ENCODE measurements at regions not wholly inside any gene's neighbourhood (a gene's known extent, or its start where the extent isn't known, plus 50 kb on each side); places are given as distances from the start of the nearest gene placed in this dataset.
A peak's percentile ranks its signal among the peaks of the same experiment; 100 is the strongest.

GRCh38 chr1:90459570-90459969, 257.5 kb downstream of the BARHL2 start:
- Histone ChIP-seq H3K4me3 (ENCODE audit: low read depth, low read length) (no peak overlapping the region), H3K27ac (no peak overlapping the region), H3K36me3 (replicated peaks) (no peaks in the 10 kb centered on the region), H3K27me3 (replicated peaks) (no peaks in the 10 kb centered on the region)
- no peak for DNase-seq
- in situ Hi-C loops (cut with HindIII; ENCODE audit: low pct_ligation_motif_present, low sequenced_read_pairs) = no loop called here
- no peak for TF ChIP-seq CTCF (IDR thresholded peaks at IDR 0.05; ENCODE audit: low read depth, low read length, missing control alignments)

DNA sequence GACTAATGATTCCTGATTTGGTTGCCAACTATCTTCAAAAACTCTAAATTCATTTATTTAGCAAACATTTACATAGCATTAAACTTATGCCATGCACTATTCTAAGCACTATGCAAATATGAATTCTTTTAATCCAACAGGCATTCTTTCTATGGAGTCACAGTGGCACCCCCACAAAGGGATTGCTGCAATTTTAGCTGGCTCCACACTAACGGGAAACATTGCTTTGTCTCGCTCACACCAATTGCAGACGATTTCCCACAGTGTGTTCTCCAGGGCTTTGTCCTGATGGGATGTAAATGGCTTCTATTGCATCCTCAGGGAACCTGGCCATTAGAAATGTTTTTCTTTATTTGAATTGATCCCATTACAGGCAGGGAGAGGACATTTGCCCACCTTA, 259.1 kb downstream of the BARHL2 start:
- H3K27me3 ChIP-seq (replicated peaks) = no peaks in the 10 kb centered on the region
- no peak for DNase-seq
- in situ Hi-C loops (cut with HindIII; ENCODE audit: low pct_ligation_motif_present, low sequenced_read_pairs) = no loop called here
- H3K27ac ChIP-seq = no peak overlapping the region
- TF ChIP-seq CTCF (IDR thresholded peaks at IDR 0.05; ENCODE audit: low read depth, low read length, missing control alignments) = no peak
- no peaks in the 10 kb centered on the region for H3K36me3 ChIP-seq (replicated peaks)
- H3K4me3 ChIP-seq (ENCODE audit: low read depth, low read length) = no peak overlapping the region

DNA sequence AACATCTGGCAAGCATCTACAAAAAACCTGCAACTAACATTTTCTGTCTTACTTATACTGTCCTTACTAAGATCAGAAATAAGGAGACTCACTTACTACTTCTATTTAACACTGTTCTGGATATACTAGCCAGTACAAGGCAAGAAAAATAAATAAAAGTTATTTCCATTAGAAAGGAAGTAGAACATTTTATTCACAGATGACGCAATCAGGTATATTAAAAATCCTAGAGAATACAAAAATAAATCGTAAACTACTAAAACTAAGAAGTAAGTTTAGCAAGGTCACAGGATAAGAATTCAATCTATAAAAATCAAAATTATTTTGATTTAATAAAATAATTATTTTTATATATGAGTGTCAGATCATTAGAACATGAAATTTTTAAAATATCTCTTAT, 264.6 kb downstream of the BARHL2 start:
- TF ChIP-seq CTCF (IDR thresholded peaks at IDR 0.05; ENCODE audit: low read depth, low read length, missing control alignments) = no peak
- Histone ChIP-seq H3K36me3 (replicated peaks) (no peaks in the 10 kb centered on the region), H3K27ac (no peak overlapping the region), H3K4me3 (ENCODE audit: low read depth, low read length) (no peak overlapping the region), H3K27me3 (replicated peaks) (no peaks in the 10 kb centered on the region)
- in situ Hi-C loops (cut with HindIII; ENCODE audit: low pct_ligation_motif_present, low sequenced_read_pairs) = no loop called here
- no peak for DNase-seq

GRCh38 chr1:90443354-90443753, 273.7 kb downstream of the BARHL2 start:
- H3K36me3 ChIP-seq (replicated peaks) = no peaks in the 10 kb centered on the region
- in situ Hi-C loops (cut with HindIII; ENCODE audit: low pct_ligation_motif_present, low sequenced_read_pairs) = no loop called here
- no peak overlapping the region for H3K4me3 ChIP-seq (ENCODE audit: low read depth, low read length)
- no peak for TF ChIP-seq CTCF (IDR thresholded peaks at IDR 0.05; ENCODE audit: low read depth, low read length, missing control alignments)
- H3K27ac ChIP-seq = no peak overlapping the region
- no peaks in the 10 kb centered on the region for H3K27me3 ChIP-seq (replicated peaks)
- no peak for DNase-seq

DNA sequence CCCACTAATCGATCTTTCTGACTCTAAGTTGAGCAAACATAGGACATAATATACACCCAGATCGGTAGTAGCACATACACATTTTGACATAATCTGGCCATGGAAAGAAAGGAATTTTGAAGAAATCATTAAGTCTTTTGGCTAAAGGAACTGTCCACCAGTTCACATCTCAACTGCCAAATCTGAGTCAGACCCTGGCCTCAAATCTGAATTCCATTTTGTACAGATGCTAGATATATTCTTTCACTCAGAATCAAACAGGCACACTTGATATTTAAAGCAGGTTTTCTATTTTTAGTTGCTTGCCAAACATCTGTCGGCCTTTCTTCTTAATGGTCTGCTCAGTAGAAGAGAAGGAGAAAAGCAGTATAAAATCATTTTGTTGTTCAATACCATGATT, 281.8 kb downstream of the BARHL2 start:
- Histone ChIP-seq H3K27me3 (replicated peaks) (no peaks in the 10 kb centered on the region), H3K27ac (no peak overlapping the region), H3K36me3 (replicated peaks) (no peaks in the 10 kb centered on the region), H3K4me3 (ENCODE audit: low read depth, low read length) (no peak overlapping the region)
- TF ChIP-seq CTCF (IDR thresholded peaks at IDR 0.05; ENCODE audit: low read depth, low read length, missing control alignments) = no peak
- DNase-seq = no peak
- in situ Hi-C loops (cut with HindIII; ENCODE audit: low pct_ligation_motif_present, low sequenced_read_pairs) = no loop called here

GRCh38 chr1:90434460-90434859, 282.6 kb downstream of the BARHL2 start:
- Histone ChIP-seq H3K4me3 (ENCODE audit: low read depth, low read length) (no peak overlapping the region), H3K36me3 (replicated peaks) (no peaks in the 10 kb centered on the region), H3K27ac (no peak overlapping the region), H3K27me3 (replicated peaks) (no peaks in the 10 kb centered on the region)
- DNase-seq = no peak
- peak; percentile 59 for TF ChIP-seq CTCF (IDR thresholded peaks at IDR 0.05; ENCODE audit: low read depth, low read length, missing control alignments)
- in situ Hi-C loops (cut with HindIII; ENCODE audit: low pct_ligation_motif_present, low sequenced_read_pairs) = no loop called here

Measured in brain microvascular endothelial cell (primary cell).